NCI-H1105 treated with DMSO at 0.1 percent for 48 hours (cell line): ENCODE measurements at regions not wholly inside any gene's neighbourhood (a gene's known extent, or its start where the extent isn't known, plus 50 kb on each side); places are given as distances from the start of the nearest gene placed in this dataset.
"Not testable (repeated sequence)": the region's sequence is repeated elsewhere in the genome, so short reads cannot be mapped to it uniquely, and the experiment has no call there.

Experiments used
- DNase-seq: peaks from one replicate; lab custom pipeline; 2025; lab: John Stamatoyannopoulos, UW

- DNase-seq = not testable (repeated sequence)
These were observed 86.7 kb upstream of the CDC42EP3 start for GRCh38 chr2:37758141-37758601.

GRCh38 chr2:37759989-37760388 lies 88.5 kb upstream of the CDC42EP3 start:
- DNase-seq = not testable (repeated sequence)

- DNase-seq = no peak
These were observed 89.0 kb upstream of the CDC42EP3 start for GRCh38 chr2:37760471-37760870.

- not testable (repeated sequence) for DNase-seq
These were observed 90.8 kb upstream of the CDC42EP3 start for GRCh38 chr2:37762281-37762680.

- DNase-seq = no peak
These were observed 93.3 kb upstream of the CDC42EP3 start for GRCh38 chr2:37764739-37765138.

- DNase-seq = no peak
These were observed 94.7 kb upstream of the CDC42EP3 start for GRCh38 chr2:37766106-37766505.

- DNase-seq = no peak
These were observed 95.6 kb upstream of the CDC42EP3 start for GRCh38 chr2:37767046-37767445.

- no peak for DNase-seq
These were observed 96.8 kb upstream of the CDC42EP3 start for GRCh38 chr2:37767959-37768925.

GRCh38 chr2:37769551-37769950 lies 98.1 kb upstream of the CDC42EP3 start:
- no peak for DNase-seq

GRCh38 chr2:37770797-37771196 lies 99.4 kb upstream of the CDC42EP3 start:
- DNase-seq = no peak

- no peak for DNase-seq
These were observed 100.2 kb upstream of the CDC42EP3 start for GRCh38 chr2:37771600-37772088.

GRCh38 chr2:37773371-37774130 lies 102.1 kb upstream of the CDC42EP3 start:
- peak; percentile 55 for DNase-seq

- peak; percentile 10 for DNase-seq
These were observed 102.9 kb upstream of the CDC42EP3 start for GRCh38 chr2:37774171-37774944.

- DNase-seq = no peak
These were observed 103.8 kb upstream of the CDC42EP3 start for GRCh38 chr2:37774976-37775907.

- no peak for DNase-seq
These were observed 104.4 kb upstream of the CDC42EP3 start for GRCh38 chr2:37775908-37776250.

GRCh38 chr2:37776487-37776886 lies 105.0 kb upstream of the CDC42EP3 start:
- no peak for DNase-seq

GRCh38 chr2:37779139-37779538 lies 107.7 kb upstream of the CDC42EP3 start:
- DNase-seq = no peak

GRCh38 chr2:37779611-37780386 lies 108.4 kb upstream of the CDC42EP3 start:
- no peak for DNase-seq

- DNase-seq = no peak
These were observed 108.9 kb upstream of the CDC42EP3 start for GRCh38 chr2:37780387-37780676.

GRCh38 chr2:37781028-37781427 lies 109.6 kb upstream of the CDC42EP3 start:
- DNase-seq = no peak
